ENCODE measurements at regions not wholly inside any gene's neighbourhood (a gene's known extent, or its start where the extent isn't known, plus 50 kb on each side); places are given as distances from the start of the nearest gene placed in this dataset.
"Not testable (repeated sequence)": the region's sequence is repeated elsewhere in the genome, so short reads cannot be mapped to it uniquely, and the experiment has no call there.

DNA sequence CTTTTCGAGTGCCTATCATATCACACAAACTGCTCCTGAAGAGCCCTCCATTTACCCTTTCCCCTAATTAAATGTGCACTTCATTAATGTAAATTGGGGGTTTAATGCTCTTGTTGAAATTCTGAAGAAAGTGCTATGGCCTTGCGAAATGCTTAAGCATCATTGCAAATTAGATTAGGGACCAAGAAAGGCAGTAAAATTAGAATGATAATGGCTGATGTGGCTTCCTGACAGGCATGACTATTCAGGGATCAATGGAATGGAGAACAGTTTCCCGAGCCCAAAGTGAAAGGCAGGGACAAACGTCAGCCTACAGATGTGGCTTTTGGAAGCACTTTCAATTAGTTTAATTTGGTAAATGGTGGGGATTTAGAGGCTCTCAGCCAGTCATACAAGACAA lies 120.1 kb downstream of the NKX6-1 start:
- no peak for DNase-seq

DNA sequence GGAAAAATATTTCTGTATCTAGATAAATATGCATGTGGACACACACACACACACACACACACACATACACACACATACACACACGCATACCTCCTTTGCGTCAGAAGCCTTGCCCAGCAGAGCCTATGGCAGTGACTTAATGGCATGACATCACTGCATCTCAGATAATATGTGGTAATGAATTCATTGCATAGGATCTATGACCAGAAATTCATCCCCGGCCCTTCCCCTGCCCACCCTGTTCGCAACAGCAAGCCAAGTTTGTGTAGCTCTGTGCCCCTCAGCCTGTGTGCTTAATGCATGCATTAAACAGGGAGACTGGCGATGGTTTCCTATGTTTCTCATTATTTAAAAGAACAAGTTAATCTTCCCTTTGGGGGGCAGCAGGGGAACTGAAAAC lies 120.7 kb downstream of the NKX6-1 start:
- DNase-seq: no peak

GRCh38 chr4:84366907-84367306 lies 132.2 kb downstream of the NKX6-1 start:
- no peak for DNase-seq

DNA sequence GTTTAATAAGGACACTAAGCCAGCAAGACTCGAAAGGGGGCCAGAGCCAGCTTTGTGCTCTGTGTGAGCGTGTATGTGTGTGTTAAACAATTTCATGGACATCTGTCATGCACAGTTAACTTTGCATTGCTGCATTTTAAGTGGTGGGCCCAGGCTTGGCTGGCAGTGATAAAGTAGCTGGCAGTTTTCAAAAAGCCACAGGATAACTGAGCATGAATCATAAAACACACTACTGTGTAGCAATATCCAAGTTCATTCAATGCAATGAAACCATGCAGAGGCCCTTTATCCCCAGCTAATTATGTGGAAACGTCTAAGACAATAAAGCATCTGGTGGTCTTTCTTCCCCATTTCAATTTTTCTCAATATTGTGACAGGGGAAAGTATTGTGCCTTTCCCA lies 132.9 kb downstream of the NKX6-1 start:
- DNase-seq: peak; percentile 39

DNA sequence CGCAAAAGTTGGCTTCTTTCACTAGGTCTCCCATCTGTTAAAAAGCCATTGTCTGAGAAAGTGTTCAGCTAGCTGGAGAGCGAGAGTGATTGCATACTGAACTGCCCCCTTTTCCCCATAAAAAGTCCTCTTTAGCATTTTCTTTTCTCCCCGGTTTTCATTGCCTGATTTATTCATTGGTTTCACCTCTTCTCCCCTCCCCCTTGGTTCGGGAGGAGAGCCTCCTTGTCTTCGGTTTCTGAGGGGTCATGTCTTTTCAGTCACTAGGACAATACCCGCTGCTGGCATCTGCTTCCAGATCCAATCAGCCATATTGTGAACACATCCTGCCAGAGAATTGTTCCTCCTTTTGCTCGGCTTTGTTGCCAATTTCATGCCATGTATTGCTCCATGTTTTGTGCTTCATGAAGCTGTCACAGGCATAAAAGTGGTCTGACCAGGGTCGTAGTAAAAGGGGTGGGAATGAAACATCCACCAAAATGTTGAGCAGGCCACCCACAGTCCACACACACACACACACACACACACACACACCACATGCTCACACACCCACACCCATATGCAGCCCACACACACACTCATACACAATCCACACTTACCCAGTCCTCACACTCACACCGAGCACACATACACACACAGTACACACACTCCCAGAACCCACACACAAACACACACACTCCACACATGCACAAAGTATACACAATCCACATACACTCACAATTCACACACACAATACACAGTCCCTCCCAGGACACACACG lies 136.0 kb downstream of the NKX6-1 start:
- DNase-seq: no peak

GRCh38 chr4:84342161-84342560 lies 156.9 kb downstream of the NKX6-1 start:
- no peak for DNase-seq

DNA sequence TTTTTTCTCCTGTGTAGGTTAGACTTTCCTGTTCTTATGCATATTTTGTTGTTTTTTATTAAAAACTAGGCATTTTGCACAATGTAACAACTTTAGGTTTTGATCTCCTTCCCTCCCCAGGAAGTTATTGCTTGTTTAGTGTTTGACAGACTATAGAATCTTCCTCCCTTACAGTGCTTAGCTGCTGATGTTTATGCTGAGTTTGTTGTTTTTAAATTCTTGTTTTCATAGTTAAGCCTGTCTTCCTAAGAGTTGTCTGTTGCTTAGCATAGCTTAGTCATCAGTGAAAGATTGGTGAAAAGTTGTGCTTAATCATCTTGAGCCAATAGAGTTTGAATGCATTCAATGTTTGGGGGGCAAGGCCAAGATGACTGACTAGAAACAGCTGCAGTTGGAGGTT lies 157.5 kb downstream of the NKX6-1 start:
- no peak for DNase-seq

DNA sequence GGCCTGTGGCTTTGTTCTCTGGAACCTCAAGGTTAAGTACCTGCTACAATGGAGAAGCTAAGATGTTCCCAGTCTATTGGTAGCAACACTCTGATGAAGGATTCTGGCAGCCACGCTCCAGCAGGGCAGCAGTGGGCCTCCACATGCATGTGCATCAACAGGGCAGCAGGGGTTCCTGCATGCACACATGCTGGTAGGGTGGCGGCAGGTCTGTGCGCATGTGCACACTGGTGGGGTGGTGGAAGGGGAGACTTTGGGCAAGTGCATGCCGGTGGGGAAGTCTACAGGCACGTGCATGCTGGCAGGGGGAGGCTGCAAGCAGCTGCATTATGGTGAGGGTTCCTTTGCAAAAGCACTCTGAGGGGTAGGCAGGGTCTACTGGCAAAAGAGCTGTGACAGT lies 160.7 kb downstream of the NKX6-1 start:
- DNase-seq: no peak

DNA sequence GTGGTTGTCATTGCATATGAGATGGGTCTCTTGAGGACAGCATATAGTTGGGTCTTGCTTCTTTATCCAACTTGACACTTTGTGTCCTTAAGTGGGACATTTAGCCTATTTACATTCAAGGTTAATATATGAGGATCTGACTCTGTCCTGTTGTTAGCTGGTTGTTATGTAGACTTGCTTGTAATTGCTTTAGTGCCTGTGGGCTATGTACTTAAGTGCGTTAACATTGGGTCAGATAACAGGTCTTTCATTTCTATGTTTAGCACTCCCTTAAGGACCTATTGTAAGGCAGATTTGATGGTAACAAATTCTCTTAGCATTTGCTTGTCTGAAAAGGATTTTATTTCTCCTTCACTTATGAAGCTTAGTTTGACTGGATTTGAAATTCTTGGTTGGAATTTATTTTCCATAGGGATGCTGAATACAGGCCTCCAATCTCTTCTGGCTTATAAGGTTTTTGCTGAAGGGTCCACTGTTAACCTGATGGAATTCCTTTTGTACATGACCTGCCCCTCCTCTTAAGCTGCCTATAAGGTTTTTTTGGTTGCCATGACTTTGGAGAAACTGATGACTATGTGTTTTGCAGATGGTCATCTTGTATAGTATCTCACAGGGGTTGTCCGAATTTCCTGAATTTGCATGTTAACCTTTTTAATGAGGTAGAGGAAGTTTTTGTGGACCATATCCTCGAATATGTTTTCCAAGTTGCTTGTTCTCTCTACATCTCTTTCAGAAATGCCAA lies 162.0 kb downstream of the NKX6-1 start:
- DNase-seq: no peak

DNA sequence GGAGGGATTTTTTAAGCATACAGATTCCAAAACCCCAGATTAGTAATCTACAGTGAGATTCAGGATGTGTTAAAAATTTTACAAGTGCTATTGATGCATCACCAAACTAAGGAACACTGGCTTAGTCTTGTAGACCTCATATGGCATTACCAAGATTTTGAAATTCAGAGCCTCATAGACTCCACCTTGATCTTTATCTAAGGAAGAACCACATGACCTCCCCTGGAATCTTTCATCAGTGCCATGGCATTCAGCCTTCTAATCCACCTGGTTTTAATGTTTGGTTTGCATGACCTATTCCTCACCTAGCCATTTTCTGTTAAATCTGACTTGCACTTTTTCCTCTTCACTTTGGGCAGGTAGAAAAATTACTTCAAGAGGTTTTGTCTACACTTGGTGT lies 171.6 kb downstream of the NKX6-1 start:
- DNase-seq: no peak

- no peak for DNase-seq
Observed at GRCh38 chr4:84325625-84326024, 173.5 kb downstream of the NKX6-1 start.

- DNase-seq: no peak
Observed at GRCh38 chr4:84324303-84325245, 174.5 kb downstream of the NKX6-1 start.

- peak; percentile 7 for DNase-seq
Observed at GRCh38 chr4:84319124-84319523, 180.0 kb downstream of the NKX6-1 start.

- DNase-seq: no peak
Observed at GRCh38 chr4:84317513-84317912, 181.6 kb downstream of the NKX6-1 start.

DNA sequence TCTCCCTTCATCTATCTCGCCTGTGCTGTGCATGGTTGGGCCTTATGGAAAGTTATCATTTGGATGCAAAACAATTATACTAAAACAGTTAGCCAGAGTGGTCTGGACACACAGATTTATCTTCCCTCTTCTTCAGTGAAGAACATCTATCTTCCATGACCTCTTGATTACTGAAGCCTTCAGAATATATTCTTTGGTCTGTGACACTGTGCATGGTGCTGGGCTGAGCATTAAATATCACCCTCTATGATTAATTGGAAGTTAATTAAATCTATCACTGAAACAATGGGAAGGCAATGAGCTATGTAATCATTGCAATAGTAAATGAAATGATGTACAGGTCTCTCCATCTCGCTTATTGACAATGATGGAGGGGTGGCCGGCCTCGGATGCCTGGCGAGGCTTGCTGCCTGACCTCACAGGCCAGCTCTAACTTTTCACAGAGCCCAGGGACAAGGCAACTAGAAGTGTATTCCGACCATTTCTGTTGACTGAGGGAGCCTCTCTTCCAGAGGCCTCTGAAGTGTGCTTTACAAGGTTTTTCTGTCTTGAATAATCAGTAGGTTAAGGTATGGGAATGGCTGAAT lies 186.6 kb downstream of the NKX6-1 start:
- DNase-seq: no peak

DNA sequence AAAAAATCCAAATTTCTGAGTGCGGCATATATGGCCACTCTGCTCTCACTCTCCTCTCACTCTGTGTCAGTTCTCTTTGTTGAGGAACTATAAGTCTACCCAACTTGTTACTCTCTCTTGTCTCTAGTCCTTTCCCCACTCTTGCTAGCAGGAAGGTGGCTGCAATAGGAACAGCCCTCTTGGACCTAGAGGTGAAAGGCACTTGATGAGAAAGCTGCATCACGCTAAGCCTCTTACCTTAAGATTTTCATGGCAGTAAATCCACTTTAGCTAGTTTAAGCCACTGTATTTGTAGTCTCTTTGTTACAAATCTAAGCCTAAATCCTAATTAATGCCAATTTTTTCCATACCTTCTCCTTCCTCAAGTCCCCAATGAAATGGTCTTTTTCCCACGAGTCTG lies 189.9 kb downstream of the NKX6-1 start:
- DNase-seq: no peak

DNA sequence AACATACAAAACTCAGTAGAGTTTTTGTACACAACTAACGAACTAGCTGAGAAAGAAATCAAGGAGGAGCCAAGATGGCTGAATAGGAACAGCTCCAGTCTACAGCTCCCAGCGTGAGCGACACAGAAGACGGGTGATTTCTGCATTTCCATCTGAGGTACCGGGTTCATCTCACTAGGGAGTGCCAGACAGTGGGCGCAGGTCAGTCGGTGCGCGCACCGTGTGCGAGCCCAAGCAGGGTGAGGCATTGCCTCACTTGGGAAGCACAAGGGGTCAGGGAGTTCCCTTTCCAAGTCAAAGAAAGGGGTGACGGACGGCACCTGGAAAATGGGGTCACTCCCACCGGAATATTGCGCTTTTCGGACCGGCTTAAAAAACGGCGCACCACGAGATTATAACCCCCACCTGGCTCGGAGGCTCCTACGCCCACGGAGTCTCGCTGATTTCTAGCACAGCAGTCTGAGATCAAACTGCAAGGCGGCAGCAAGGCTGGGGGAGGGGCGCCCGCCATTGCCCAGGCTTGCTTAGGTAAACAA lies 200.3 kb downstream of the NKX6-1 start:
- not testable (repeated sequence) for DNase-seq

- DNase-seq: no peak
Observed at GRCh38 chr4:84298023-84298718, 200.9 kb downstream of the NKX6-1 start.

- no peak for DNase-seq
Observed at GRCh38 chr4:84291969-84292368, 207.1 kb downstream of the NKX6-1 start.

DNA sequence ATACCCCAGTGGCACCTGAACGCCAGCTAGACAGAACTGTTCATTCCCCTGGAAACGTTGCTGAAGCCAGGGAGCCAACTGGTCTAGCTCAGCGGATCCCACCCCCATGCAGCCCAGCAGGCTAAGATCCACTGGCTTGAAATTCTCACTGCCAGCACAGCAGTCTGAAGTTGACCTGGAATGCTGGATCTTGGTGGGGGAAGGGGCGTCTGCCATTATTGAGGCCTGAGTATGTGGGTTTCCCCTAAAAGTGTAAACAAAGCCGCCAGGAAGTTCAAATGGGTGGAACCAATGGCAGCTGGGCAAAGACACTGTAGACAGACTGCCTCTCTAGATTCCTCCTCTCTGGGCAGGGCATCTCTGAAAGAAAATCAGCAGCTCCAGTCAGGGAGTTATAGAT lies 213.0 kb downstream of the NKX6-1 start:
- no peak for DNase-seq

DNA sequence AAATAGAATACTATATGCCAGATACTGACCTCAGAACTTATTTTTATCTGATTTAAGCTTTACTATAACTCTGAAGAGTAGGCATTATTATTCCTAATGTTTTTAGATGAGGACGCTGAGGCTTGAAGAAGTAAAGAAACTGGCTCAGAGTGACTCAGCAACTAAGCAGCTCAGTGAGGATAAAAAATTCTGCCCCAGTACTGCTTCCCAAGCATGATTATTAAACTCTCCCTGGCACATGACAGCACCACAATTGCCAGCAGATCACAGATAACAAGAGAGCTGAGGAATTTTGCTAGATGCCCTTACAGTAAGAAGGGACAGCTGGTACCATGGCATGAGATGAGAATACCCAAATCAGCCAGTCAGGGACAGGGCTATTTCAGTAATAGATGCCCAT lies 219.4 kb downstream of the NKX6-1 start:
- no peak for DNase-seq

GRCh38 chr4:84277923-84278322 lies 221.2 kb downstream of the NKX6-1 start:
- DNase-seq: no peak

All from fibroblast of upper back skin (primary cell).